Fibroblast of lung (primary cell): ENCODE measurements at regions not wholly inside any gene's neighbourhood (a gene's known extent, or its start where the extent isn't known, plus 50 kb on each side); places are given as distances from the start of the nearest gene placed in this dataset.

ENCODE experiments used
- CTCF ChIP-seq, 2 donors: IDR thresholded peaks in 1 of 2; conservative IDR thresholded peaks in 1 of 2; 1 replicate in 1 of 2; 2 replicates in 1 of 2; pipeline ENCODE4 v1.5.1; 2011 to 2012; ENCODE audit warnings: low read length in 2 of 2, control low read depth in 1 of 2, inconsistent platforms in 1 of 2, low read depth in 1 of 2, mild to moderate bottlenecking in 1 of 2
- EZH2 ChIP-seq: IDR thresholded peaks from 2 replicates; pipeline ENCODE4 v1.5.1; 2012; ENCODE audit warnings: low read length, control low read depth, mild to moderate bottlenecking; ENCODE audit errors: missing control alignments

- no peak for TF ChIP-seq CTCF (conservative IDR thresholded peaks at IDR 0.05 in 1 of 2, IDR thresholded peaks at IDR 0.05 in 1 of 2; ENCODE audit: low read depth in 1 of 2, low read length in 2 of 2)
- TF ChIP-seq EZH2 = no peak
Measured at GRCh38 chr1:118404024-118404423, 219.0 kb upstream of the SPAG17 start.
